Gastroesophageal sphincter (tissue), 4 donors: ENCODE measurements at regions not wholly inside any gene's neighbourhood (a gene's known extent, or its start where the extent isn't known, plus 50 kb on each side); places are given as distances from the start of the nearest gene placed in this dataset.

Experiments used
- ATAC-seq: fragments of 150-250 bp; one replicate; pipeline ENCODE4 v1.9.1; 2016; ENCODE audit warnings: mild to moderate bottlenecking, moderate library complexity
- H3K27ac ChIP-seq, 4 donors: fragments of 200-600 bp; sonication (generic) in 3 of 4; 1 replicate in 3 of 4; 2 replicates in 1 of 4; pipeline ENCODE4 v1.5.1; 2016 to 2019
- H3K27me3 ChIP-seq: fragments of 200-600 bp; sonication (generic); one replicate; pipeline ENCODE4 v1.5.1; 2019
- H3K36me3 ChIP-seq, 2 donors: fragments of 200-600 bp; sonication (generic); one replicate each; pipeline ENCODE4 v1.5.1; 2019; ENCODE audit warnings: control low read depth in 1 of 2
- H3K4me1 ChIP-seq, 3 donors: fragments of 200-600 bp; sonication (generic); 1 replicate in 2 of 3; 2 replicates in 1 of 3; pipeline ENCODE4 v1.5.1; 2016 to 2019; ENCODE audit warnings: control low read depth in 2 of 3
- H3K4me3 ChIP-seq, 2 donors: fragments of 200-600 bp; sonication (generic); one replicate each; pipeline ENCODE4 v1.5.1; 2019; ENCODE audit warnings: mild to moderate bottlenecking in 1 of 2, moderate library complexity in 1 of 2
- H3K9me3 ChIP-seq, 3 donors: fragments of 200-600 bp; sonication (generic); one replicate each; pipeline ENCODE4 v1.5.1; 2017 to 2019; ENCODE audit warnings: control low read depth in 2 of 3
- CTCF ChIP-seq, 4 experiments: fragments of 200-600 bp in 2 of 4; fragments of 450-650 bp in 2 of 4; sonication (generic) in 1 of 4; IDR thresholded peaks; one replicate each; pipeline ENCODE4 v1.5.1; 2017 to 2019; ENCODE audit warnings: antibody characterized with exemption in 4 of 4, mild to moderate bottlenecking in 2 of 4, moderate library complexity in 2 of 4
- EP300 ChIP-seq: sonication (generic); formaldehyde crosslinking; IDR thresholded peaks from one replicate; pipeline ENCODE4 v1.6.1; 2017; ENCODE audit warnings: antibody characterized with exemption, mild to moderate bottlenecking
- POLR2A ChIP-seq, 2 donors: fragments of 450-650 bp; IDR thresholded peaks; one replicate each; pipeline ENCODE4 v1.6.1; 2017; ENCODE audit warnings: antibody characterized with exemption in 2 of 2, mild to moderate bottlenecking in 2 of 2, moderate library complexity in 1 of 2
- POLR2AphosphoS5 ChIP-seq: sonication (generic); formaldehyde crosslinking; IDR thresholded peaks from one replicate; pipeline ENCODE4 v1.6.1; 2017; ENCODE audit warnings: antibody characterized with exemption
- WGBS, 2 donors: methylation state at CpG; one replicate each; pipeline ENCODE4 v1.1.5; 2018; ENCODE audit warnings: low coverage in 1 of 2; 5-methylcytosine and 5-hydroxymethylcytosine counted together

- no peaks in the 10 kb centered on the region for H3K9me3 ChIP-seq
- peaks cover 0 to 20% (median 7%) of the 10 kb centered on the region in 3 donors for H3K4me1 ChIP-seq
- 79 to 84% methylated on average over 9 of the region's 13 CpGs for WGBS, 2 donors
- H3K4me3 ChIP-seq, result no peak overlapping the region
- no peak for ATAC-seq
- no peak overlapping the region for H3K27ac ChIP-seq
- no peaks in the 10 kb centered on the region for H3K27me3 ChIP-seq
- H3K36me3 ChIP-seq, result no peaks in the 10 kb centered on the region
- TF ChIP-seq EP300, result no peak
- TF ChIP-seq POLR2A (IDR thresholded peaks at IDR 0.05), result no peak
- TF ChIP-seq CTCF (IDR thresholded peaks at IDR 0.05), result no peak
- no peak for TF ChIP-seq POLR2AphosphoS5
Observed at GRCh38 chr2:8414946-8415879, 266.6 kb upstream of the ID2 start.

GRCh38 chr2:8416001-8416571 is 265.8 kb upstream of the ID2 start:
- Histone ChIP-seq H3K4me1 (peaks cover 0 to 20% (median 7%) of the 10 kb centered on the region in 3 donors), H3K4me3 (no peak overlapping the region), H3K36me3 (no peaks in the 10 kb centered on the region), H3K27ac (no peak overlapping the region), H3K27me3 (no peaks in the 10 kb centered on the region), H3K9me3 (no peaks in the 10 kb centered on the region)
- ATAC-seq, result no peak
- 85 to 94% methylated on average over 4 to 6 of the region's 6 CpGs for WGBS, 2 donors
- no peak for TF ChIP-seq CTCF (IDR thresholded peaks at IDR 0.05)
- no peak for TF ChIP-seq POLR2A (IDR thresholded peaks at IDR 0.05)
- TF ChIP-seq POLR2AphosphoS5, result no peak
- no peak for TF ChIP-seq EP300

- TF ChIP-seq CTCF (IDR thresholded peaks at IDR 0.05), result no peak
- no peak for TF ChIP-seq POLR2AphosphoS5
- no peak for TF ChIP-seq POLR2A (IDR thresholded peaks at IDR 0.05)
- TF ChIP-seq EP300, result no peak
- WGBS, 2 donors, result 75 to 78% methylated on average over 6 to 8 of the region's 10 CpGs
- Histone ChIP-seq H3K27ac (no peak overlapping the region), H3K4me1 (peaks cover 0 to 15% (median 3%) of the 10 kb centered on the region in 3 donors), H3K27me3 (no peaks in the 10 kb centered on the region), H3K4me3 (no peak overlapping the region), H3K9me3 (no peaks in the 10 kb centered on the region), H3K36me3 (no peaks in the 10 kb centered on the region)
- no peak for ATAC-seq
Observed at GRCh38 chr2:8416849-8417832, 264.7 kb upstream of the ID2 start.

- ATAC-seq, result no peak
- Histone ChIP-seq H3K4me1 (peaks cover 0 to 12% (median 0%) of the 10 kb centered on the region in 3 donors), H3K36me3 (no peaks in the 10 kb centered on the region), H3K4me3 (no peak overlapping the region), H3K9me3 (no peaks in the 10 kb centered on the region), H3K27me3 (no peaks in the 10 kb centered on the region), H3K27ac (no peak overlapping the region)
- 79 to 85% methylated on average over 3 of the region's 3 CpGs for WGBS, 2 donors
- no peak for TF ChIP-seq POLR2A (IDR thresholded peaks at IDR 0.05)
- no peak for TF ChIP-seq EP300
- no peak for TF ChIP-seq POLR2AphosphoS5
- no peak for TF ChIP-seq CTCF (IDR thresholded peaks at IDR 0.05)
Observed at GRCh38 chr2:8418721-8419120, 263.1 kb upstream of the ID2 start.
